ENCODE measurements at regions not wholly inside any gene's neighbourhood (a gene's known extent, or its start where the extent isn't known, plus 50 kb on each side); places are given as distances from the start of the nearest gene placed in this dataset.

DNA sequence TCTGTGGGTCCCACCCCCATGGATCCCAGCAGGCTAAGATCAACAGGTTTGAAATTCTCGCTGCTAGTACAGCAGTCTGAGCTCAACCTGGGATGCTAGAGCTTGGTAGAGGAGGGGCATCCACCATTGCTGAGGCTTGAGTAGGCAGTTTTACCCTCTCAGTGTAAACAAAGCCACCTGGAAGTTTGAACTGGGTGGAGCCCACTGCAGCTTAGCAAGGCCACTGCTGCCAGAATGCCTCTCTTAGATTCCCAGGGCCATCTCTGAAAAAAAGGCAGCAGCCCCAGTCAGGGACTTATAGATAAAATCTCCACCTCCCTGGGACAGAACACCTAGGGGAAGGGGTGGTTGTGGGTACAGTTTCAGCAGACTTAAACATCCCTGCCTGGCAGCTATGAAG lies 190.0 kb upstream of the CACNA2D1 start:
- TF ChIP-seq POLR2A (IDR thresholded peaks at IDR 0.05) (no peak), EP300 (IDR thresholded peaks at IDR 0.05) (no peak)

Data from stomach (tissue), 4 donors.